K562 (cell line): ENCODE measurements at regions not wholly inside any gene's neighbourhood (a gene's known extent, or its start where the extent isn't known, plus 50 kb on each side); places are given as distances from the start of the nearest gene placed in this dataset.

Experiments
- ATAC-seq: fragments of 200-7000 bp; cut with Tn5 transposase; 3 replicates; pipeline ENCODE4 v1.9.1; 2020; ENCODE audit warnings: moderate library complexity
- BruUV-seq: library from RNA; stranded (reverse); fragments of 400-500 nt; replicated peaks from 2 replicates; lab custom pipeline; 2021; lab: Mats Ljungman, UMichigan
- CTCF ChIA-PET: fragments of 300-600 bp; formaldehyde crosslinking; extraction: SDS; loops from one replicate; lab custom pipeline; 2021; ENCODE audit warnings: low intra/inter-chr PET ratio; lab: Yijun Ruan, JAX
- POLR2A ChIA-PET: fragments of 300-600, 350-650 bp; sonication (Branson Sonifier 250); formaldehyde crosslinking; extraction: SDS; loops from one replicate; lab custom pipeline; 2021; ENCODE audit warnings: antibody characterized with exemption, inconsistent platforms; lab: Yijun Ruan, JAX
- DNase-seq, 4 experiments: peaks; one replicate each; pipeline versions ENCODE4 v3.0.0 to v3.0.0-alpha.2; 2011 to 2018; ENCODE audit warnings: low spot score in 3 of 4, mixed read lengths in 3 of 4; ENCODE audit errors: extremely low read depth in 1 of 4
- FAIRE-seq: peaks from 2 replicates; lab custom pipeline; 2011; peaks lifted over from hg19 to GRCh38; lab: Jason Lieb, UNC
- H2AFZ ChIP-seq: 2 replicates; pipeline ENCODE4 v1.6.0; 2011; ENCODE audit warnings: low read depth, low read length, control low read depth, inconsistent platforms
- H3K27ac ChIP-seq: fragments of 200-600 bp; 3 replicates; pipeline ENCODE4 v1.8.0; 2011; ENCODE audit warnings: low read depth, mild to moderate bottlenecking, control low read depth, inconsistent platforms, low read length, moderate library complexity, mixed read lengths; ENCODE audit errors: extremely low read depth
- H3K27me3 ChIP-seq, 2 experiments: fragments of 300-600 bp in 1 of 2; 2 replicates in 1 of 2; 3 replicates in 1 of 2; pipeline versions ENCODE4 v1.6.0 to v1.8.0; 2011; ENCODE audit warnings: inconsistent platforms in 2 of 2, low read length in 2 of 2, mild to moderate bottlenecking in 1 of 2, mixed read lengths in 1 of 2, moderate library complexity in 1 of 2; ENCODE audit not compliant: control insufficient read depth in 2 of 2, insufficient read depth in 2 of 2
- H3K36me3 ChIP-seq: fragments of 300-600 bp; 3 replicates; pipeline ENCODE4 v1.8.0; 2011; ENCODE audit warnings: mild to moderate bottlenecking, low read length, inconsistent platforms; ENCODE audit not compliant: control insufficient read depth, insufficient read depth
- H3K4me1 ChIP-seq, 2 experiments: fragments of 200-600 bp in 1 of 2; replicated peaks in 1 of 2; 2 replicates in 1 of 2; 3 replicates in 1 of 2; pipeline versions ENCODE4 v1.5.1 to v1.8.0; 2011; ENCODE audit warnings: inconsistent platforms in 2 of 2, low read length in 2 of 2, mild to moderate bottlenecking in 1 of 2, mixed read lengths in 1 of 2, moderate library complexity in 1 of 2; ENCODE audit not compliant: control insufficient read depth in 2 of 2, insufficient read depth in 2 of 2
- H3K4me2 ChIP-seq: 2 replicates; pipeline ENCODE4 v1.6.1; 2011; ENCODE audit warnings: low read length, control low read depth, inconsistent platforms, mixed read lengths; ENCODE audit not compliant: insufficient read depth
- H3K4me3 ChIP-seq: fragments of 200-600 bp; sonication (generic), shearing (Covaris generic); 2 replicates; pipeline ENCODE4 v1.5.1; 2016; ENCODE audit warnings: control low read depth, inconsistent platforms
- H3K79me2 ChIP-seq: fragments of 200-600 bp; 3 replicates; pipeline ENCODE4 v1.8.0; 2011; ENCODE audit warnings: low read length, inconsistent platforms; ENCODE audit not compliant: control insufficient read depth, insufficient read depth
- H3K9ac ChIP-seq, 2 experiments: 2 replicates each; pipeline versions ENCODE4 v1.6.0 to v1.6.1; 2011; ENCODE audit warnings: low read depth in 2 of 2, low read length in 2 of 2, control low read depth in 1 of 2, inconsistent platforms in 1 of 2, mild to moderate bottlenecking in 1 of 2, mixed read lengths in 1 of 2; ENCODE audit not compliant: insufficient read depth in 1 of 2
- H3K9me1 ChIP-seq: one replicate; pipeline ENCODE4 v1.6.0; 2011; ENCODE audit warnings: inconsistent platforms, mild to moderate bottlenecking, low read length, moderate library complexity; ENCODE audit not compliant: control insufficient read depth, insufficient read depth
- H3K9me3 ChIP-seq: replicated peaks from 2 replicates; pipeline ENCODE4 v1.5.1; 2011; ENCODE audit warnings: low read depth, low read length, inconsistent platforms; ENCODE audit not compliant: control insufficient read depth, insufficient read depth
- H4K20me1 ChIP-seq: replicated peaks from 2 replicates; pipeline ENCODE4 v1.6.1; 2011; ENCODE audit warnings: low read length, inconsistent platforms, mixed read lengths; ENCODE audit not compliant: control insufficient read depth, insufficient read depth
- BRF1 ChIP-seq: IDR thresholded peaks from 3 replicates; pipeline ENCODE4 v1.6.1; 2011; ENCODE audit warnings: borderline replicate concordance, mild to moderate bottlenecking; ENCODE audit not compliant: insufficient read length; ENCODE audit errors: extremely low read depth
- DIDO1 ChIP-seq: fragments of 450-650 bp; IDR thresholded peaks from 2 replicates; pipeline ENCODE4 v1.6.1; 2016; ENCODE audit warnings: low read depth, missing biosample characterization, missing genetic modification characterization
- ETS2 ChIP-seq: IDR thresholded peaks from 2 replicates; pipeline ENCODE4 v1.6.1; 2016; ENCODE audit warnings: borderline replicate concordance, missing genetic modification characterization, mild to moderate bottlenecking, moderate library complexity, missing compliant biosample characterization; ENCODE audit not compliant: poor library complexity, severe bottlenecking
- FOSL1 ChIP-seq: fragments of 200-800 bp; sonication (Bioruptor generic); conservative IDR thresholded peaks from 2 replicates; pipeline ENCODE4 v1.6.1; 2016; ENCODE audit warnings: missing genetic modification characterization, missing compliant biosample characterization
- MEIS2 ChIP-seq: fragments of 450-650 bp; IDR thresholded peaks from 2 replicates; pipeline ENCODE4 v1.6.1; 2014; ENCODE audit warnings: mild to moderate bottlenecking; ENCODE audit not compliant: partially characterized antibody
- NFXL1 ChIP-seq: fragments of 450-650 bp; formaldehyde crosslinking; IDR thresholded peaks from 2 replicates; pipeline ENCODE4 v1.4.0; 2021; ENCODE audit warnings: mild to moderate bottlenecking
- NR1H2 ChIP-seq: sonication (generic); formaldehyde crosslinking; IDR thresholded peaks from 2 replicates; pipeline ENCODE4 v1.4.0; 2020; ENCODE audit warnings: mild to moderate bottlenecking, missing genetic modification reagents
- SRSF7 ChIP-seq: fragments of 200-400 bp; formaldehyde crosslinking; optimal IDR thresholded peaks from 2 replicates; pipeline ENCODE3; 2017; ENCODE audit warnings: mild to moderate bottlenecking, low read depth, low read length
- THRAP3 ChIP-seq: fragments of 450-650 bp; IDR thresholded peaks from 2 replicates; pipeline ENCODE4 v1.6.1; 2016; ENCODE audit warnings: mild to moderate bottlenecking, inconsistent platforms, borderline replicate concordance
- XRCC3 ChIP-seq: fragments of 450-650 bp; IDR thresholded peaks from 2 replicates; pipeline ENCODE4 v1.6.1; 2017; ENCODE audit warnings: mild to moderate bottlenecking, moderate library complexity
- ZNF12 ChIP-seq: sonication (generic); formaldehyde crosslinking; IDR thresholded peaks from 2 replicates; pipeline ENCODE4 v1.4.0; 2020; ENCODE audit warnings: mild to moderate bottlenecking, missing genetic modification reagents
- ZNF263 ChIP-seq: sonication (generic); formaldehyde crosslinking; IDR thresholded peaks from 2 replicates; pipeline ENCODE4 v1.8.0; 2022; ENCODE audit warnings: mild to moderate bottlenecking, missing genetic modification reagents, borderline replicate concordance
- ZNF277 ChIP-seq: fragments of 250-450 bp; sonication (Bioruptor Pico); IDR thresholded peaks from 2 replicates; pipeline ENCODE4 v1.8.0; 2022; ENCODE audit warnings: inconsistent platforms, mild to moderate bottlenecking, moderate library complexity, borderline replicate concordance
- ZNF395 ChIP-seq: fragments of 200-800 bp; sonication (Bioruptor generic); IDR thresholded peaks from 2 replicates; pipeline ENCODE4 v1.6.1; 2017; ENCODE audit warnings: missing genetic modification characterization, missing compliant biosample characterization
- ZNF511 ChIP-seq: sonication (generic); formaldehyde crosslinking; IDR thresholded peaks from 2 replicates; pipeline ENCODE4 v1.8.0; 2022; ENCODE audit warnings: mild to moderate bottlenecking, missing genetic modification reagents
- ZNF583 ChIP-seq: fragments of 250-450 bp; sonication (Bioruptor Pico); IDR thresholded peaks from 2 replicates; pipeline ENCODE4 v1.4.0; 2020
- whole genome bisulfite sequencing: fragments of 100-300 bp; shearing (Covaris generic); methylation state at CpG from one replicate; pipeline ENCODE4 v1.1.6; 2016; ENCODE audit warnings: low coverage, mixed read lengths; ENCODE audit not compliant: insufficient coverage; ENCODE audit errors: missing lambda C conversion rate; 5-methylcytosine and 5-hydroxymethylcytosine counted together
- in situ Hi-C: fragments of 300-500 bp; cut with MboI; formaldehyde crosslinking; loops from 4 replicates; pipeline ENCODE4 v1.15.0; 2018; ENCODE audit warnings: inconsistent platforms, mixed read lengths
- intact Hi-C: fragments of 100-400 bp; cut with micrococcal nuclease; formaldehyde crosslinking; loops from 2 replicates; pipeline ENCODE4 v1.14.2; 2022
- TF ChIP-seq, protein P1 (sequence below), 2 experiments: fragments of 450-650 bp; IDR thresholded peaks; 2 replicates each; pipeline ENCODE4 v1.6.1; 2018; ENCODE audit warnings: mild to moderate bottlenecking in 2 of 2, low read depth in 1 of 2; ENCODE audit not compliant: partially characterized antibody in 2 of 2

DNA sequence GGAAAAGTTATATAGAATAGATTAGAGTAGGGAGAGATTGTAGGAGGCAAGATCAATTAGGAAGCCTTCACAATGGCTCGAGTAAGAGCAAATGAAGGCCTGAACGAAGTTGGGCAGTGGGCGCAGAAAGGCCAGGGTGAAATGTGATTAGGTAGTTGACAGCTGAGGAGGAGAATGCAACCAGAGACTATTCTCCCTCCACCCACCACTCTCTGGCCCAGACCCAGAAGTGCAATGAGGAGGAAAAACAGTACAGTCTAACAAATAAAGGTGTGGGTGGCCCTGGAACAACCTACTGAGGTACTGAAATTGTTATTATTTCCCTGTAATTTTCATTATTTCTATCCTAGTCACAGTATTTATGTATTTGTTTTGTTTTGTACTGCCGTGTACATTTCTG, 176.7 kb downstream of the SLC39A8 start:
- Histone ChIP-seq H3K9me3 (no peaks in the 10 kb centered on the region; the same call in 1 of the 2 replicates), H3K9me1 (no peaks in the 10 kb centered on the region), H2AFZ (no peak overlapping the region; the same call in 1 of the 2 replicates), H4K20me1 (no peaks in the 10 kb centered on the region), H3K79me2 (no peaks in the 10 kb centered on the region), H3K27ac (no peak overlapping the region), H3K4me3 (no peak overlapping the region), H3K36me3 (no peaks in the 10 kb centered on the region), H3K27me3 (no peaks in the 10 kb centered on the region), H3K4me2 (no peak overlapping the region), H3K9ac (no peak overlapping the region), H3K4me1 (peaks cover 0 to 3% of the 10 kb centered on the region in 2 experiments; a peak in 2 of 5 replicates)
- in situ Hi-C loops (no loop called here), intact Hi-C loops (no loop called here)
- FAIRE-seq = no peak
- BruUV-seq = no TSS peak
- 1% methylated on average over 4 of the region's 4 CpGs for whole genome bisulfite sequencing
- ChIA-PET POLR2A (no interaction called here), CTCF (interaction anchor here (0.7 kb wide), 1 partner anchor 374 kb away, joined by 5 read pairs; no protein-coding TSS in a partner anchor)
- no peak for ATAC-seq
- DNase-seq = no peak
- TF ChIP-seq DIDO1 = no peak
- TF ChIP-seq, protein P1, sequence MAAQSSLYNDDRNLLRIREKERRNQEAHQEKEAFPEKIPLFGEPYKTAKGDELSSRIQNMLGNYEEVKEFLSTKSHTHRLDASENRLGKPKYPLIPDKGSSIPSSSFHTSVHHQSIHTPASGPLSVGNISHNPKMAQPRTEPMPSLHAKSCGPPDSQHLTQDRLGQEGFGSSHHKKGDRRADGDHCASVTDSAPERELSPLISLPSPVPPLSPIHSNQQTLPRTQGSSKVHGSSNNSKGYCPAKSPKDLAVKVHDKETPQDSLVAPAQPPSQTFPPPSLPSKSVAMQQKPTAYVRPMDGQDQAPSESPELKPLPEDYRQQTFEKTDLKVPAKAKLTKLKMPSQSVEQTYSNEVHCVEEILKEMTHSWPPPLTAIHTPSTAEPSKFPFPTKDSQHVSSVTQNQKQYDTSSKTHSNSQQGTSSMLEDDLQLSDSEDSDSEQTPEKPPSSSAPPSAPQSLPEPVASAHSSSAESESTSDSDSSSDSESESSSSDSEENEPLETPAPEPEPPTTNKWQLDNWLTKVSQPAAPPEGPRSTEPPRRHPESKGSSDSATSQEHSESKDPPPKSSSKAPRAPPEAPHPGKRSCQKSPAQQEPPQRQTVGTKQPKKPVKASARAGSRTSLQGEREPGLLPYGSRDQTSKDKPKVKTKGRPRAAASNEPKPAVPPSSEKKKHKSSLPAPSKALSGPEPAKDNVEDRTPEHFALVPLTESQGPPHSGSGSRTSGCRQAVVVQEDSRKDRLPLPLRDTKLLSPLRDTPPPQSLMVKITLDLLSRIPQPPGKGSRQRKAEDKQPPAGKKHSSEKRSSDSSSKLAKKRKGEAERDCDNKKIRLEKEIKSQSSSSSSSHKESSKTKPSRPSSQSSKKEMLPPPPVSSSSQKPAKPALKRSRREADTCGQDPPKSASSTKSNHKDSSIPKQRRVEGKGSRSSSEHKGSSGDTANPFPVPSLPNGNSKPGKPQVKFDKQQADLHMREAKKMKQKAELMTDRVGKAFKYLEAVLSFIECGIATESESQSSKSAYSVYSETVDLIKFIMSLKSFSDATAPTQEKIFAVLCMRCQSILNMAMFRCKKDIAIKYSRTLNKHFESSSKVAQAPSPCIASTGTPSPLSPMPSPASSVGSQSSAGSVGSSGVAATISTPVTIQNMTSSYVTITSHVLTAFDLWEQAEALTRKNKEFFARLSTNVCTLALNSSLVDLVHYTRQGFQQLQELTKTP (IDR thresholded peaks at IDR 0.05; ENCODE audit: low read depth in 1 of 2, partially characterized antibody in 2 of 2) = no peak
- TF ChIP-seq BRF1 = no peak
- no peak for TF ChIP-seq NFXL1 (CRISPR knock-in tag)
- no peak for TF ChIP-seq ZNF263
- no peak for TF ChIP-seq NR1H2 (CRISPR knock-in tag)
- no peak for TF ChIP-seq ETS2 (tag)
- no peak for TF ChIP-seq ZNF511 (CRISPR knock-in tag)
- TF ChIP-seq ZNF12 (CRISPR knock-in tag) = no peak
- TF ChIP-seq MEIS2 = no peak
- TF ChIP-seq ZNF277 (CRISPR knock-in tag) = no peak
- no peak for TF ChIP-seq SRSF7
- TF ChIP-seq XRCC3 = no peak
- no peak for TF ChIP-seq ZNF583 (CRISPR knock-in tag)
- TF ChIP-seq THRAP3 = no peak
- TF ChIP-seq FOSL1 (tag) = no peak
- TF ChIP-seq ZNF395 (CRISPR knock-in tag) = no peak
